ENCODE measurements at regions not wholly inside any gene's neighbourhood (a gene's known extent, or its start where the extent isn't known, plus 50 kb on each side); places are given as distances from the start of the nearest gene placed in this dataset.

DNA sequence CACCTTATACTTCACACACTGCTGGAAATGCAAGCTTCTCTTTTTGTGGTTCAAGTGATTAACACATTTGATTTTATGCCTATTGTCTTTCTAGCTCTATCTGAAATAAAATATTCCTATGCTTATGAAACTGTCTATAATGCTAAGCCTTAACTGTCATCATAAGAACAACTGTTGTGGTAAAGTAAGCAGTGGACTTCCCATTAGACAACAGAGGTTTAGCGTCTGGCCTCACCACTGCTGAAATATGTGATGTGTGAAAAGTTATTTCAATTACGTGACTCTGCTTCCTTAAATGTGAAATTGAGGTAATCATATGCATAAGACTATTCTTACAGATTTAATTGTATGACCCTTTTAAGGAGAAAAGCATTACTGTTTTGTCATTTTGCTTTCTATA is 140.2 kb upstream of the LYSMD4 start:
- no peak for TF ChIP-seq POLR2A (IDR thresholded peaks at IDR 0.05; ENCODE audit: low read length)
- no peak for TF ChIP-seq GATA1 (IDR thresholded peaks at IDR 0.05; ENCODE audit: low read depth, low read length)
